Ovary (tissue), 7 donors: ENCODE measurements at regions not wholly inside any gene's neighbourhood (a gene's known extent, or its start where the extent isn't known, plus 50 kb on each side); places are given as distances from the start of the nearest gene placed in this dataset.
A peak's percentile ranks its signal among the peaks of the same experiment; 100 is the strongest.

ENCODE experiments used
- DNase-seq, 5 donors: peaks; one replicate each; pipeline ENCODE4 v3.0.0-alpha.2; 2019 to 2020
- H3K27ac ChIP-seq, 2 donors: fragments of 200-600 bp; one replicate each; pipeline versions ENCODE4 v1.5.1 to v1.8.0; 2019 to 2022
- H3K27me3 ChIP-seq: fragments of 200-600 bp; one replicate; pipeline ENCODE4 v1.8.0; 2022
- H3K36me3 ChIP-seq: fragments of 200-600 bp; sonication (generic); one replicate; pipeline ENCODE4 v1.5.1; 2019
- H3K4me1 ChIP-seq: one replicate; pipeline ENCODE4 v1.8.1; 2013; ENCODE audit warnings: mild to moderate bottlenecking, moderate library complexity; ENCODE audit not compliant: insufficient read depth
- H3K4me3 ChIP-seq: fragments of 200-600 bp; sonication (generic); one replicate; pipeline ENCODE4 v1.5.1; 2017
- H3K9me3 ChIP-seq, 2 donors: fragments of 200-600 bp in 1 of 2; sonication (generic) in 1 of 2; one replicate each; pipeline versions ENCODE4 v1.5.1 to v1.8.1; 2013 to 2019; ENCODE audit warnings: mild to moderate bottlenecking in 1 of 2, moderate library complexity in 1 of 2
- EP300 ChIP-seq: sonication (generic); formaldehyde crosslinking; IDR thresholded peaks from one replicate; pipeline ENCODE4 v1.6.1; 2017; ENCODE audit warnings: antibody characterized with exemption
- POLR2A ChIP-seq: fragments of 450-650 bp; IDR thresholded peaks from one replicate; pipeline ENCODE4 v1.6.1; 2017; ENCODE audit warnings: antibody characterized with exemption, mild to moderate bottlenecking, moderate library complexity
- WGBS, 3 donors: extraction: QIAGEN DNeasy Blood & Tissue Kit in 1 of 3; methylation state at CpG; one replicate each; pipeline versions ENCODE4 v1.1.5 to v1.1.7; 2013 to 2017; 5-methylcytosine and 5-hydroxymethylcytosine counted together
- intact Hi-C, 4 donors: fragments of 100-400 bp; cut with DNase I; formaldehyde crosslinking; loops; one replicate each; pipeline versions ENCODE4 v1.11.0 to v1.15.1; 2022 to 2023
- TF ChIP-seq, protein P1 (sequence below), 3 donors: fragments of 450-650 bp in 2 of 3; fragments of 200-600 bp in 1 of 3; IDR thresholded peaks; one replicate each; pipeline versions ENCODE4 v1.5.1 to v1.8.0; 2016 to 2022; ENCODE audit warnings: antibody characterized with exemption in 3 of 3, mild to moderate bottlenecking in 1 of 3
- donor health status: DM: no; HTN: no; CAD: no; lungs with moderate emphysema.
- donor health status: DM: no; HTN: no; CAD: no.
- donor health status: Bipolar disorder and iron deficiency.
- donor health status: DM: no; HTN: no; CAD: no.
- donor health status: DM: yes; HTN: yes; CAD: no.

DNA sequence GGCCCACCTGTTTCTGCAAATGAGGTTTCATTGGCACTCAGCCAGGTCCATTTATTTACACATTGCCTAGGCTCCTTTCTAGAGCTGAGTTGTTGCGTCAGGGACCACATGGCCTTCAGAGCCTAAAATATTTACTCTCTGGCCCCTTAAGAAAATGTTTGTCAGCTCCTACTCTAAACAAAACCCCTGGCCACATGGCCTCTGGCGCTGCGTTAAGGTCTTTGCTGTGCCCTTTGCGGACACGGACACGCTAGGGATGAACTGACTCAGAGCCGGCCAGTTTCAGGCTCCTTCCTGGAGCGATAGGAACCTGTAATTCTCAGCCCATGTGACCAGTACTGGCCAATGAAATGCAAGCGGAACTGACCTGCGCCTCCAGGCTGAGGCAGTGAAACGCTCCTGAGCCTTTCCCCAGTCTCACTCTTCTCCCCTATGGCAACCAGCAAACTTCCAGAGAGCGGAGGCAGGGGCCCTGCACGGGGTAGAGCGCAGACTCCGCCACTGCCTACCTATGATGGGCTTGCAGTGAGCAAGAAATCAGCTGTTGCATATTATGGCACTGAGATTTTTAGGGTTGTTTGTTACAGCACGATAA lies 160.3 kb downstream of the ETS2 start:
- Histone ChIP-seq H3K27me3 (no peaks in the 10 kb centered on the region), H3K27ac (no peak overlapping the region), H3K36me3 (no peaks in the 10 kb centered on the region), H3K4me1 (peaks cover 2% of the 10 kb centered on the region), H3K4me3 (no peak overlapping the region), H3K9me3 (no peaks in the 10 kb centered on the region)
- WGBS, 3 donors, result 46 to 80% (median 50%) methylated on average over 16 of the region's 16 CpGs
- TF ChIP-seq EP300 (no peak), POLR2A (no peak)
- TF ChIP-seq, protein P1, sequence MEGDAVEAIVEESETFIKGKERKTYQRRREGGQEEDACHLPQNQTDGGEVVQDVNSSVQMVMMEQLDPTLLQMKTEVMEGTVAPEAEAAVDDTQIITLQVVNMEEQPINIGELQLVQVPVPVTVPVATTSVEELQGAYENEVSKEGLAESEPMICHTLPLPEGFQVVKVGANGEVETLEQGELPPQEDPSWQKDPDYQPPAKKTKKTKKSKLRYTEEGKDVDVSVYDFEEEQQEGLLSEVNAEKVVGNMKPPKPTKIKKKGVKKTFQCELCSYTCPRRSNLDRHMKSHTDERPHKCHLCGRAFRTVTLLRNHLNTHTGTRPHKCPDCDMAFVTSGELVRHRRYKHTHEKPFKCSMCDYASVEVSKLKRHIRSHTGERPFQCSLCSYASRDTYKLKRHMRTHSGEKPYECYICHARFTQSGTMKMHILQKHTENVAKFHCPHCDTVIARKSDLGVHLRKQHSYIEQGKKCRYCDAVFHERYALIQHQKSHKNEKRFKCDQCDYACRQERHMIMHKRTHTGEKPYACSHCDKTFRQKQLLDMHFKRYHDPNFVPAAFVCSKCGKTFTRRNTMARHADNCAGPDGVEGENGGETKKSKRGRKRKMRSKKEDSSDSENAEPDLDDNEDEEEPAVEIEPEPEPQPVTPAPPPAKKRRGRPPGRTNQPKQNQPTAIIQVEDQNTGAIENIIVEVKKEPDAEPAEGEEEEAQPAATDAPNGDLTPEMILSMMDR (IDR thresholded peaks at IDR 0.05), result no peak
- peak in 4 of 5 donors; percentile 48 to 75 (median 57) for DNase-seq
- intact Hi-C loops, result no loop called here

DNA sequence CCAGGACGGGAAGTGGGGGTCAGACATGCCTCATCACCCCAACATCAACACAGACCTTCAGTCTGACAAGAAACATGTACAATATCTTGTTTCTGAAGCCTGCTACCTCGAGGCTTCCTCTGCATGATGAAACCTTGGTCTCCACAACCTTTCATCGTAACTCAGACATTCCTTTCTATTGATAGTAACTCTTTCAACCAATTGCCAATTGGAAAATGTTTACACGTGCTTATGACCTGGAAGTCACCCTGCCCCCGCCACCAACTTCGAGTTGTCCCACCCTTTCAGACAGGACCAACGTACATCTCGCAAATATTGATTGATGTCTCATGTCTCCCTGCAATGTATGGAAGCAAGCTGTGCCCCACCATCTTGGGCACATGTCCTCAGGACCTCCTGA lies 159.5 kb downstream of the ETS2 start:
- no peak for TF ChIP-seq EP300
- no peak for TF ChIP-seq POLR2A
- Histone ChIP-seq H3K36me3 (no peaks in the 10 kb centered on the region), H3K27me3 (no peaks in the 10 kb centered on the region), H3K4me1 (peaks cover 2% of the 10 kb centered on the region), H3K27ac (peak overlapping the region in 1 of 2 donors; percentile 21), H3K9me3 (no peaks in the 10 kb centered on the region), H3K4me3 (no peak overlapping the region)
- intact Hi-C loops, result no loop called here
- 47 to 53% (median 50%) methylated on average over 8 of the region's 8 CpGs for WGBS, 3 donors
- DNase-seq, result no peak

DNA sequence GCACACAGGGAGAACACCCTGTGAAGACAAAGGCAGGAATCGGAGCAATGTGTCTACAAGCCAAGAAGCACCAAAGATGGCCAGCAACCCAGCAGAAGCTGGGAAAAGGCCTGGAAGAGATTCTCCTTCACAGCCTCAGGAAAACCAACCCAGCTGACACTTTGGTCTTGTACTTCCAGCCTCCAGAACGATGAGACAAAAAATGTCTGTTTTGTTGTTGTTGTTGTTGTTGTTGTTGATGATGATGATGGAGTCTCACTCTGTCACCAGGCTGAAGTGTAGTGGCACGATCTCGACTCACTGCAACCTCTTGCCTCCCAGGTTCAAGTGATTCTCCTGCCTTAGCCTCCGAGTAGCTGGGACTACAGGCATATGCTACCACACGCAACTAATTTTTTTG lies 157.3 kb downstream of the ETS2 start:
- WGBS, 3 donors, result 79 to 86% (median 79%) methylated on average over 6 of the region's 6 CpGs
- intact Hi-C loops, result no loop called here
- no peaks in the 10 kb centered on the region for H3K27me3 ChIP-seq
- no peak overlapping the region for H3K27ac ChIP-seq
- no peak overlapping the region for H3K4me3 ChIP-seq
- peaks cover 2% of the 10 kb centered on the region for H3K4me1 ChIP-seq
- no peak for DNase-seq
- TF ChIP-seq POLR2A, result no peak
- TF ChIP-seq, protein P1 (IDR thresholded peaks at IDR 0.05), result no peak
- no peaks in the 10 kb centered on the region for H3K9me3 ChIP-seq
- H3K36me3 ChIP-seq, result no peaks in the 10 kb centered on the region

GRCh38 chr21:38960251-38960650 lies 154.5 kb downstream of the ETS2 start:
- TF ChIP-seq EP300 (no peak), POLR2A (no peak)
- TF ChIP-seq, protein P1 (IDR thresholded peaks at IDR 0.05), result no peak
- Histone ChIP-seq H3K9me3 (no peaks in the 10 kb centered on the region), H3K4me1 (no peaks in the 10 kb centered on the region), H3K36me3 (no peaks in the 10 kb centered on the region), H3K27ac (no peak overlapping the region), H3K27me3 (no peaks in the 10 kb centered on the region), H3K4me3 (no peak overlapping the region)
- 95 to 96% (median 95%) methylated on average over 2 of the region's 2 CpGs for WGBS, 3 donors
- intact Hi-C loops, result no loop called here
- DNase-seq, result no peak

- H3K4me1 ChIP-seq, result no peaks in the 10 kb centered on the region
- WGBS, 3 donors, result 94 to 96% (median 94%) methylated on average over 6 of the region's 6 CpGs
- TF ChIP-seq POLR2A, result no peak
- no peak for TF ChIP-seq EP300
- TF ChIP-seq, protein P1 (IDR thresholded peaks at IDR 0.05), result no peak
- intact Hi-C loops, result no loop called here
- H3K36me3 ChIP-seq, result no peaks in the 10 kb centered on the region
- H3K4me3 ChIP-seq, result no peak overlapping the region
- H3K9me3 ChIP-seq, result no peaks in the 10 kb centered on the region
- H3K27ac ChIP-seq, result no peak overlapping the region
- DNase-seq, result no peak
- H3K27me3 ChIP-seq, result no peaks in the 10 kb centered on the region
Measured at GRCh38 chr21:38959692-38960061, 153.9 kb downstream of the ETS2 start.
